ENCODE measurements at regions not wholly inside any gene's neighbourhood (a gene's known extent, or its start where the extent isn't known, plus 50 kb on each side); places are given as distances from the start of the nearest gene placed in this dataset.

DNA sequence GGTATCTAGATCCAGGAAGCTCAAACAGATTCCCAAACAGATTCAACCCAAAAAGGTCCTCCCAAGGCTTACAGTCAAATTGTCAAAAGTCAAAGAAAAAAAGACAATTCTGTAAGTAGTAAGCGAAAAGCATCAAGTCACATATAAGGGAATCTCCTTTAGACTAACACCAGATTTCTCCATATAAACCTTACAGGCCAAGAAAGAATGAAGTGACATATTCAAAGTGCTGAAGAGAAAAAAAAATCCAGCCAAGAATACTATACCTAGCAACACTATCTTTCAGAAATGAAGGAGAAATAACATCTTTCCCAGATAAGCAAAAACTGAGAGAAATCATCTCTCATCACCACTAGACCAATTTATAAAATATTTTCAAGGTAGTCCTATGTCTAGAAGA lies 79.6 kb upstream of the LGR5 start:
- H2BK15ac ChIP-seq (ENCODE audit: low read depth, low read length), result no peak overlapping the region
- H3K79me1 ChIP-seq (ENCODE audit: insufficient read depth, low read depth, low read length, poor library complexity, severe bottlenecking), result no peaks in the 10 kb centered on the region
- no peak overlapping the region for H4K8ac ChIP-seq (replicated peaks; ENCODE audit: insufficient read length, low read depth, low read length)
- H3K9me3 ChIP-seq (ENCODE audit: control insufficient read depth, low read depth, low read length), result no peaks in the 10 kb centered on the region
- Mint-ChIP-seq H3K4me1 (no peaks in the 10 kb centered on the region), H3K9me3 (peaks cover 19 to 21% of the 10 kb centered on the region in 2 experiments), H3K36me3 (ENCODE audit: insufficient read depth in 1 of 3, low read depth in 3 of 3) (peaks cover 0 to 13% (median 3%) of the 10 kb centered on the region in 3 experiments; a peak in 3 of 7 replicates), H3K4me3 (no peak overlapping the region), H3K27me3 (ENCODE audit: low read depth) (no peaks in the 10 kb centered on the region), H3K27ac (no peak overlapping the region)
- H4K91ac ChIP-seq (ENCODE audit: insufficient read length, low read depth, low read length), result no peak overlapping the region
- no peak overlapping the region for H3K56ac ChIP-seq (ENCODE audit: insufficient read length, low read depth, low read length)
- no peak overlapping the region for H2BK5ac ChIP-seq (ENCODE audit: insufficient read length, low read length)
- no peak overlapping the region for H2BK12ac ChIP-seq (ENCODE audit: insufficient read length, low read depth, low read length)
- DNase-seq, result no peak
- H3K23ac ChIP-seq (ENCODE audit: insufficient read length, low read depth, low read length), result no peak overlapping the region
- H3K4ac ChIP-seq (ENCODE audit: low read depth, low read length), result no peak overlapping the region
- H2BK120ac ChIP-seq (ENCODE audit: low read depth, low read length, poor library complexity, severe bottlenecking), result no peak overlapping the region
- H3T11ph ChIP-seq (ENCODE audit: low read length), result no peak overlapping the region
- no peak overlapping the region for H3K9ac ChIP-seq (ENCODE audit: extremely low read depth, insufficient read length, low read length)
- no CpG with 5 or more reads among the region's 1 CpG for WGBS (ENCODE audit: extremely low coverage, insufficient read length, low lambda C conversion rate)
- no peaks in the 10 kb centered on the region for H4K20me1 ChIP-seq (ENCODE audit: control insufficient read depth, insufficient read depth, insufficient read length)
- H3K18ac ChIP-seq (ENCODE audit: insufficient read length, low read depth, low read length), result no peak overlapping the region
- H3K79me2 ChIP-seq (ENCODE audit: insufficient read depth, low read length), result no peaks in the 10 kb centered on the region
- no peak overlapping the region for H3K14ac ChIP-seq (ENCODE audit: insufficient read depth, low read length)
- H2BK20ac ChIP-seq (ENCODE audit: low read depth, low read length, poor library complexity, severe bottlenecking), result no peak overlapping the region
- no peak overlapping the region for H3K4me2 ChIP-seq (ENCODE audit: insufficient read depth, insufficient read length, low read length)
- no peak overlapping the region for H2AK5ac ChIP-seq (ENCODE audit: insufficient read length, low read length)
- no peak overlapping the region for H3K27ac ChIP-seq (ENCODE audit: insufficient read length, low read depth, low read length)
- no peaks in the 10 kb centered on the region for H3K27me3 ChIP-seq (ENCODE audit: insufficient read depth, low read length)
- no peaks in the 10 kb centered on the region for H3K23me2 ChIP-seq (ENCODE audit: insufficient read length, low read depth, low read length, poor library complexity, severe bottlenecking)
- no peak overlapping the region for H4K5ac ChIP-seq (ENCODE audit: insufficient read length, low read depth, low read length)
- no peak overlapping the region for H2AFZ ChIP-seq (ENCODE audit: low read length)
- TF ChIP-seq CTCF (conservative IDR thresholded peaks at IDR 0.05), result no peak
- no peaks in the 10 kb centered on the region for H3K4me1 ChIP-seq (ENCODE audit: insufficient read depth, low read length)
